Osteocyte (in vitro differentiated cells): ENCODE measurements at regions not wholly inside any gene's neighbourhood (a gene's known extent, or its start where the extent isn't known, plus 50 kb on each side); places are given as distances from the start of the nearest gene placed in this dataset.
A peak's percentile ranks its signal among the peaks of the same experiment; 100 is the strongest.

Experiments used
- DNase-seq: peaks from one replicate; pipeline ENCODE4 v3.0.0; 2021; ENCODE audit warnings: mixed read lengths; ENCODE audit not compliant: unreplicated experiment; ENCODE audit errors: extremely low spot score
- H3K27ac Mint-ChIP-seq: one replicate; pipeline ENCODE4 v1.8.0; 2021; ENCODE audit warnings: mild to moderate bottlenecking, mixed read lengths; ENCODE audit not compliant: unreplicated experiment
- H3K27me3 Mint-ChIP-seq: one replicate; pipeline ENCODE4 v1.8.0; 2021; ENCODE audit warnings: mixed read lengths; ENCODE audit not compliant: unreplicated experiment
- H3K36me3 Mint-ChIP-seq: one replicate; pipeline ENCODE4 v1.8.0; 2021; ENCODE audit warnings: mixed read lengths; ENCODE audit not compliant: unreplicated experiment
- H3K4me1 Mint-ChIP-seq: one replicate; pipeline ENCODE4 v1.8.0; 2021; ENCODE audit warnings: mixed read lengths; ENCODE audit not compliant: unreplicated experiment
- H3K4me3 Mint-ChIP-seq: one replicate; pipeline ENCODE4 v1.8.0; 2021; ENCODE audit warnings: mild to moderate bottlenecking, moderate library complexity, mixed read lengths; ENCODE audit not compliant: unreplicated experiment
- H3K9me3 Mint-ChIP-seq: one replicate; pipeline ENCODE4 v1.8.0; 2021; ENCODE audit warnings: mixed read lengths; ENCODE audit not compliant: unreplicated experiment
- TF ChIP-seq, protein P1 (sequence below): fragments of 200-600 bp; sonication (generic); IDR thresholded peaks from 2 replicates; pipeline ENCODE4 v1.5.0; 2021; ENCODE audit warnings: antibody characterized with exemption, mild to moderate bottlenecking, moderate library complexity

GRCh38 chr6:71619836-71620235 lies 266.5 kb upstream of the RIMS1 start:
- TF ChIP-seq, protein P1, sequence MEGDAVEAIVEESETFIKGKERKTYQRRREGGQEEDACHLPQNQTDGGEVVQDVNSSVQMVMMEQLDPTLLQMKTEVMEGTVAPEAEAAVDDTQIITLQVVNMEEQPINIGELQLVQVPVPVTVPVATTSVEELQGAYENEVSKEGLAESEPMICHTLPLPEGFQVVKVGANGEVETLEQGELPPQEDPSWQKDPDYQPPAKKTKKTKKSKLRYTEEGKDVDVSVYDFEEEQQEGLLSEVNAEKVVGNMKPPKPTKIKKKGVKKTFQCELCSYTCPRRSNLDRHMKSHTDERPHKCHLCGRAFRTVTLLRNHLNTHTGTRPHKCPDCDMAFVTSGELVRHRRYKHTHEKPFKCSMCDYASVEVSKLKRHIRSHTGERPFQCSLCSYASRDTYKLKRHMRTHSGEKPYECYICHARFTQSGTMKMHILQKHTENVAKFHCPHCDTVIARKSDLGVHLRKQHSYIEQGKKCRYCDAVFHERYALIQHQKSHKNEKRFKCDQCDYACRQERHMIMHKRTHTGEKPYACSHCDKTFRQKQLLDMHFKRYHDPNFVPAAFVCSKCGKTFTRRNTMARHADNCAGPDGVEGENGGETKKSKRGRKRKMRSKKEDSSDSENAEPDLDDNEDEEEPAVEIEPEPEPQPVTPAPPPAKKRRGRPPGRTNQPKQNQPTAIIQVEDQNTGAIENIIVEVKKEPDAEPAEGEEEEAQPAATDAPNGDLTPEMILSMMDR = no peak
- Mint-ChIP-seq H3K4me3 (no peak overlapping the region), H3K27ac (no peak overlapping the region)

GRCh38 chr6:71621918-71622519 lies 264.3 kb upstream of the RIMS1 start:
- H3K9me3 Mint-ChIP-seq = peaks cover 9% of the 10 kb centered on the region
- H3K27me3 Mint-ChIP-seq = peaks cover 48% of the 10 kb centered on the region
- H3K4me1 Mint-ChIP-seq = no peaks in the 10 kb centered on the region
- no peak overlapping the region for H3K4me3 Mint-ChIP-seq
- DNase-seq = no peak
- TF ChIP-seq, protein P1 = peak; percentile 62
- no peak overlapping the region for H3K27ac Mint-ChIP-seq
- no peaks in the 10 kb centered on the region for H3K36me3 Mint-ChIP-seq

More at GRCh38 chr6:71619836-71620235, 266.5 kb upstream of the RIMS1 start:
- peaks cover 38% of the 10 kb centered on the region for H3K27me3 Mint-ChIP-seq
- H3K9me3 Mint-ChIP-seq = peaks cover 2% of the 10 kb centered on the region
- H3K36me3 Mint-ChIP-seq = no peaks in the 10 kb centered on the region
- DNase-seq = no peak
- H3K4me1 Mint-ChIP-seq = no peaks in the 10 kb centered on the region

DNA sequence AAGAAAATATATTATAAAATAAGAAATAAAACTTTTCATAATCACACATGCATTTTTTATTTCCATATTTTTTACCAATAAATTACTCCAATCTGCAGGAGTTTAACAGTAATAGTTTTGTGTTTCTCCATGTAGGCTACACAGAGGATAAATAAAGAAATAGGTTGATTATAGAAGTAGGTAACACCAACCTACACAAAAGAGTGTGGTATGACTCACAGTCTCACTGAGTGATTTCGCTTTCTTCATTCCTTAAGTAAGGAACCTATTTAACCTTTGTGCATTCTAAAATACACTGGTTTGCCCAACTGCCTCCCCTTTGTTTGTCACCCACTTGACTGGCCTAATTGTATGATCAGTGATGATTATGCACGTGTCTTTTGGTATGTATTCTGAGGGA lies 244.2 kb upstream of the RIMS1 start:
- Mint-ChIP-seq H3K4me1 (no peaks in the 10 kb centered on the region), H3K27me3 (peaks cover 26% of the 10 kb centered on the region), H3K36me3 (no peaks in the 10 kb centered on the region), H3K4me3 (no peak overlapping the region), H3K9me3 (no peaks in the 10 kb centered on the region), H3K27ac (no peak overlapping the region)
- TF ChIP-seq, protein P1 = no peak
- DNase-seq = no peak

DNA sequence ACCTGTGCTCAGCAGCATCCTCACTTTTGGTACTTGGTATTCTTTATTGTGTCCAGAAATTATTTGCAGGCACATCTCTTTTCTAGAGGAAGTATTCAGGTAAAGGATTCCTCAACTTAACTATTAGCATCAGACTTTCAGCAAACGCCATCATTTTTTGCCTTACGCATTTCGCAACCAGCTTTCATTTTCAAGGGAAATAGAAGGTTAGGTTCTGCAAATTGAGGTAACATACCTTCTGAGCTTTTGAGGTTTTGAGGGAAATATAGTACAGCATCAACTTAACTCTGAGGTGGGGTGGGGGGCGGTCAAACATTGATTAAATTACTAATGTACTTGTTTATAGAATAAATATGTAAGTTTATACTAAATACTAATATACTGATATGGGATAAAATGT lies 243.6 kb upstream of the RIMS1 start:
- H3K36me3 Mint-ChIP-seq = no peaks in the 10 kb centered on the region

DNA sequence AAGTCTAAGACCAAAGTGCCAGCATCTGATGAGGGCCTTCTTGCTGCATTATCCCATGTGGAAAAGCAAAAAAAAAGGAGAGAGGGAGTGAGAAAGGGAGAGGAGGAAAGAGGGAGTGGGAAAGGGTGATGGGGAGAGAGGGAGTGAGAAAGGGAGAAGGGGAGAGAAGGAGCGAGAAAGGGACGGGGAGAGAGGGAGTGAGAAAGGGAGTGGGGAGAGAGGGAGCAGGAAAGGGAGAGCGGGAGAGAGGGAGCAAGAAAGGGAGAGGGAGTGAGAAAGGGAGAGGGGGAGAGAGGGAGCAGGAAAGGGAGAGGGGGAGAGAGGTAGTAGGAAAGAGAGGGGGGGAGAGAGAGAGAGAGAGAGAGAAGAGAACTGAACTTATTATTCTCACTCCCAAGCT lies 241.1 kb upstream of the RIMS1 start:
- TF ChIP-seq, protein P1 = no peak
- Mint-ChIP-seq H3K9me3 (no peaks in the 10 kb centered on the region), H3K27ac (no peak overlapping the region), H3K27me3 (peaks cover 14% of the 10 kb centered on the region), H3K36me3 (no peaks in the 10 kb centered on the region), H3K4me3 (no peak overlapping the region), H3K4me1 (no peaks in the 10 kb centered on the region)
- DNase-seq = no peak

More for the DNA sequence above, 243.6 kb upstream of the RIMS1 start:
- Mint-ChIP-seq H3K4me1 (no peaks in the 10 kb centered on the region), H3K27me3 (peaks cover 21% of the 10 kb centered on the region), H3K27ac (no peak overlapping the region), H3K9me3 (no peaks in the 10 kb centered on the region), H3K4me3 (no peak overlapping the region)
- no peak for DNase-seq
- TF ChIP-seq, protein P1 = no peak
